ENCODE measurements at regions not wholly inside any gene's neighbourhood (a gene's known extent, or its start where the extent isn't known, plus 50 kb on each side); places are given as distances from the start of the nearest gene placed in this dataset.

GRCh38 chr1:63119575-63120155, 202.7 kb upstream of the FOXD3 start:
- no peak for DNase-seq

- DNase-seq, result no peak
Observed at GRCh38 chr1:63122079-63122478, 200.3 kb upstream of the FOXD3 start.

- DNase-seq, result no peak
Observed at GRCh38 chr1:63124666-63125191, 197.6 kb upstream of the FOXD3 start.

GRCh38 chr1:63126104-63126503, 196.3 kb upstream of the FOXD3 start:
- DNase-seq, result no peak

GRCh38 chr1:63127376-63127775, 195.0 kb upstream of the FOXD3 start:
- DNase-seq, result no peak

GRCh38 chr1:63128556-63128955, 193.8 kb upstream of the FOXD3 start:
- no peak for DNase-seq

GRCh38 chr1:63129184-63129583, 193.2 kb upstream of the FOXD3 start:
- DNase-seq, result no peak

- no peak for DNase-seq
Observed at GRCh38 chr1:63129855-63130254, 192.5 kb upstream of the FOXD3 start.

GRCh38 chr1:63134501-63135173, 187.7 kb upstream of the FOXD3 start:
- DNase-seq, result no peak

GRCh38 chr1:63135174-63135512, 187.2 kb upstream of the FOXD3 start:
- no peak for DNase-seq

GRCh38 chr1:63135801-63136200, 186.6 kb upstream of the FOXD3 start:
- DNase-seq, result no peak

- no peak for DNase-seq
Observed at GRCh38 chr1:63142001-63142400, 180.4 kb upstream of the FOXD3 start.

- no peak for DNase-seq
Observed at GRCh38 chr1:63143482-63143881, 178.9 kb upstream of the FOXD3 start.

- no peak for DNase-seq
Observed at GRCh38 chr1:63147783-63148182, 174.6 kb upstream of the FOXD3 start.

GRCh38 chr1:63148825-63149645, 173.3 kb upstream of the FOXD3 start:
- DNase-seq, result no peak

GRCh38 chr1:63152572-63152971, 169.8 kb upstream of the FOXD3 start:
- DNase-seq, result no peak

GRCh38 chr1:63155437-63155836, 166.9 kb upstream of the FOXD3 start:
- DNase-seq, result no peak

GRCh38 chr1:63157085-63157484, 165.3 kb upstream of the FOXD3 start:
- no peak for DNase-seq

- DNase-seq, result no peak
Observed at GRCh38 chr1:63169057-63169456, 153.3 kb upstream of the FOXD3 start.

GRCh38 chr1:63173161-63173560, 149.2 kb upstream of the FOXD3 start:
- DNase-seq, result no peak

- no peak for DNase-seq
Observed at GRCh38 chr1:63189677-63190076, 132.7 kb upstream of the FOXD3 start.

GRCh38 chr1:63190171-63190570, 132.2 kb upstream of the FOXD3 start:
- DNase-seq, result no peak

GRCh38 chr1:63198871-63199394, 123.4 kb upstream of the FOXD3 start:
- no peak for DNase-seq
